ENCODE measurements at regions not wholly inside any gene's neighbourhood (a gene's known extent, or its start where the extent isn't known, plus 50 kb on each side); places are given as distances from the start of the nearest gene placed in this dataset.

- no peaks in the 10 kb centered on the region for H3K9me2 ChIP-seq (ENCODE audit: low read depth, low read length)
- no peak overlapping the region for H3K4me3 ChIP-seq (ENCODE audit: low read depth, low read length, poor library complexity, severe bottlenecking)
- H3K9me3 ChIP-seq (ENCODE audit: low read length): no peaks in the 10 kb centered on the region
- no peaks in the 10 kb centered on the region for H4K20me1 ChIP-seq (ENCODE audit: insufficient read depth, low read length)
- H3K4me1 ChIP-seq (ENCODE audit: insufficient read depth, low read length, severe bottlenecking): no peaks in the 10 kb centered on the region
- H3K27me3 ChIP-seq (ENCODE audit: insufficient read depth, low read length): no peaks in the 10 kb centered on the region
- no peak overlapping the region for H2AFZ ChIP-seq (ENCODE audit: low read length)
- no peak overlapping the region for H3K4me2 ChIP-seq (ENCODE audit: low read length)
- no peak overlapping the region for H3K9ac ChIP-seq (ENCODE audit: low read length)
- H3F3A ChIP-seq (ENCODE audit: insufficient read depth, low read length): no peaks in the 10 kb centered on the region
- no peaks in the 10 kb centered on the region for H3K36me3 ChIP-seq (ENCODE audit: insufficient read depth, low read length)
- H3K79me2 ChIP-seq (ENCODE audit: insufficient read depth, low read length): no peaks in the 10 kb centered on the region
- H3K27ac ChIP-seq (ENCODE audit: low read depth, low read length, poor library complexity, severe bottlenecking): no peak overlapping the region
- TF ChIP-seq EZH2 (IDR thresholded peaks at IDR 0.05; ENCODE audit: borderline replicate concordance, low read length): no peak
- TF ChIP-seq CTCF (IDR thresholded peaks at IDR 0.05; ENCODE audit: low read length): no peak
These were observed 1417.0 kb upstream of the ACO1 start for GRCh38 chr9:30967476-30967875.

- no peaks in the 10 kb centered on the region for H3K9me2 ChIP-seq (ENCODE audit: low read depth, low read length)
- H2AFZ ChIP-seq (ENCODE audit: low read length): no peak overlapping the region
- H3K4me1 ChIP-seq (ENCODE audit: insufficient read depth, low read length, severe bottlenecking): no peaks in the 10 kb centered on the region
- no peak for TF ChIP-seq EZH2 (IDR thresholded peaks at IDR 0.05; ENCODE audit: borderline replicate concordance, low read length)
- no peak for TF ChIP-seq CTCF (IDR thresholded peaks at IDR 0.05; ENCODE audit: low read length)
- H3K79me2 ChIP-seq (ENCODE audit: insufficient read depth, low read length): no peaks in the 10 kb centered on the region
- H3K4me2 ChIP-seq (ENCODE audit: low read length): no peak overlapping the region
- no peak overlapping the region for H3K9ac ChIP-seq (ENCODE audit: low read length)
- H3K27me3 ChIP-seq (ENCODE audit: insufficient read depth, low read length): no peaks in the 10 kb centered on the region
- H3K27ac ChIP-seq (ENCODE audit: low read depth, low read length, poor library complexity, severe bottlenecking): no peak overlapping the region
- H3F3A ChIP-seq (ENCODE audit: insufficient read depth, low read length): no peaks in the 10 kb centered on the region
- H4K20me1 ChIP-seq (ENCODE audit: insufficient read depth, low read length): no peaks in the 10 kb centered on the region
- no peaks in the 10 kb centered on the region for H3K36me3 ChIP-seq (ENCODE audit: insufficient read depth, low read length)
- no peaks in the 10 kb centered on the region for H3K9me3 ChIP-seq (ENCODE audit: low read length)
- no peak overlapping the region for H3K4me3 ChIP-seq (ENCODE audit: low read depth, low read length, poor library complexity, severe bottlenecking)
These were observed 1414.3 kb upstream of the ACO1 start for GRCh38 chr9:30970186-30970585.

GRCh38 chr9:30970812-30971211 lies 1413.6 kb upstream of the ACO1 start:
- Histone ChIP-seq H3K27me3 (ENCODE audit: insufficient read depth, low read length) (no peaks in the 10 kb centered on the region), H3F3A (ENCODE audit: insufficient read depth, low read length) (no peaks in the 10 kb centered on the region), H3K27ac (ENCODE audit: low read depth, low read length, poor library complexity, severe bottlenecking) (no peak overlapping the region), H2AFZ (ENCODE audit: low read length) (no peak overlapping the region), H3K4me3 (ENCODE audit: low read depth, low read length, poor library complexity, severe bottlenecking) (no peak overlapping the region), H3K9ac (ENCODE audit: low read length) (no peak overlapping the region), H3K4me1 (ENCODE audit: insufficient read depth, low read length, severe bottlenecking) (no peaks in the 10 kb centered on the region), H3K79me2 (ENCODE audit: insufficient read depth, low read length) (no peaks in the 10 kb centered on the region), H3K9me2 (ENCODE audit: low read depth, low read length) (no peaks in the 10 kb centered on the region), H3K36me3 (ENCODE audit: insufficient read depth, low read length) (no peaks in the 10 kb centered on the region), H3K9me3 (ENCODE audit: low read length) (no peaks in the 10 kb centered on the region), H3K4me2 (ENCODE audit: low read length) (no peak overlapping the region), H4K20me1 (ENCODE audit: insufficient read depth, low read length) (no peaks in the 10 kb centered on the region)
- TF ChIP-seq CTCF (IDR thresholded peaks at IDR 0.05; ENCODE audit: low read length): no peak
- TF ChIP-seq EZH2 (IDR thresholded peaks at IDR 0.05; ENCODE audit: borderline replicate concordance, low read length): no peak
